Prostate gland (tissue), 2 donors: ENCODE measurements at regions not wholly inside any gene's neighbourhood (a gene's known extent, or its start where the extent isn't known, plus 50 kb on each side); places are given as distances from the start of the nearest gene placed in this dataset.

Experiments
- DNase-seq: peaks from one replicate; pipeline ENCODE4 v3.0.0-alpha.2; 2019; ENCODE audit warnings: low spot score
- H3K27ac ChIP-seq, 2 donors: fragments of 200-600 bp; sonication (generic); 2 replicates each; pipeline ENCODE4 v1.5.1; 2017 to 2019
- H3K27me3 ChIP-seq: fragments of 200-600 bp; sonication (generic); replicated peaks from 2 replicates; pipeline ENCODE4 v1.5.1; 2019; ENCODE audit not compliant: insufficient read depth
- H3K36me3 ChIP-seq, 2 donors: fragments of 200-600 bp; sonication (generic); 1 replicate in 1 of 2; 2 replicates in 1 of 2; pipeline versions ENCODE4 v1.5.1 to v1.8.1; 2017 to 2019
- H3K4me1 ChIP-seq: fragments of 200-600 bp; sonication (generic); replicated peaks from 2 replicates; pipeline ENCODE4 v1.5.1; 2019
- H3K4me3 ChIP-seq, 2 donors: fragments of 200-600 bp; sonication (generic); 2 replicates each; pipeline ENCODE4 v1.5.1; 2017 to 2019
- H3K9me3 ChIP-seq: fragments of 200-600 bp; sonication (generic); 2 replicates; pipeline ENCODE4 v1.5.1; 2017
- CTCF ChIP-seq, 4 experiments: fragments of 200-600 bp in 2 of 4; fragments of 450-650 bp in 2 of 4; sonication (generic) in 2 of 4; IDR thresholded peaks; 1 replicate in 3 of 4; 2 replicates in 1 of 4; pipeline ENCODE4 v1.5.1; 2016 to 2019; ENCODE audit warnings: antibody characterized with exemption in 4 of 4, mild to moderate bottlenecking in 2 of 4, moderate library complexity in 2 of 4
- POLR2A ChIP-seq: fragments of 450-650 bp; IDR thresholded peaks from one replicate; pipeline ENCODE4 v1.6.1; 2016; ENCODE audit warnings: antibody characterized with exemption, mild to moderate bottlenecking
- POLR2AphosphoS5 ChIP-seq: sonication (generic); formaldehyde crosslinking; IDR thresholded peaks from one replicate; pipeline ENCODE4 v1.6.1; 2017; ENCODE audit warnings: antibody characterized with exemption
- WGBS: methylation state at CpG from one replicate; pipeline ENCODE4 v1.1.5; 2018; 5-methylcytosine and 5-hydroxymethylcytosine counted together
- intact Hi-C: fragments of 100-400 bp; cut with DNase I; formaldehyde crosslinking; loops from one replicate; pipeline ENCODE4 v1.14.2; 2022

GRCh38 chr3:76699846-76700245 lies 340.1 kb upstream of the ROBO2 start:
- WGBS = 57% methylated on average over 1 of the region's 1 CpG
- Histone ChIP-seq H3K27ac (no peak overlapping the region), H3K4me1 (no peaks in the 10 kb centered on the region), H3K27me3 (no peaks in the 10 kb centered on the region), H3K9me3 (no peaks in the 10 kb centered on the region), H3K36me3 (no peaks in the 10 kb centered on the region), H3K4me3 (no peak overlapping the region)
- TF ChIP-seq POLR2AphosphoS5 = no peak
- no peak for TF ChIP-seq POLR2A
- no peak for TF ChIP-seq CTCF (IDR thresholded peaks at IDR 0.05)
- no peak for DNase-seq
- intact Hi-C loops = no loop called here

DNA sequence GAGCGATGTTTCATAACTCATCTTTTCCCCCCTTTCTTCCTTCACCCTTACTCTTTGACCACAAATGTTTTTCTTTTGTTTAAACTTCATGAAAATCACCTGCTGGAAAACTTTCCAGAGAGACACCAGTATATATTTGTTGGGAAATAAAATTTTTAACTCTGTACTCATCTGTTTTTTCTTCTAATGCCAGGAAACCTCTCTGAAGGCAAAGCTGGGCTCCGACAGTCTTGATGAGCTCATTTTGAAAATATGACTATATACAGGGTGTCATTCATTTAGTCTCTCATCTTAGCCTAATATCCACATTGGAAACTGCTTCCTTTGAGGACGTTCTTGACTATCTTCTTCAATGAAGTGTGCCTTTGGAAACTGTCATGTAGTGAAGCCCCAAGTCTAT lies 339.6 kb upstream of the ROBO2 start:
- no peaks in the 10 kb centered on the region for H3K36me3 ChIP-seq
- no peaks in the 10 kb centered on the region for H3K27me3 ChIP-seq
- intact Hi-C loops = no loop called here
- no peak overlapping the region for H3K4me3 ChIP-seq
- WGBS = 82% methylated on average over 3 of the region's 3 CpGs
- no peak for DNase-seq
- no peaks in the 10 kb centered on the region for H3K4me1 ChIP-seq
- H3K9me3 ChIP-seq = no peaks in the 10 kb centered on the region
- TF ChIP-seq POLR2A = no peak
- no peak for TF ChIP-seq CTCF (IDR thresholded peaks at IDR 0.05)
- no peak for TF ChIP-seq POLR2AphosphoS5
- no peak overlapping the region for H3K27ac ChIP-seq

DNA sequence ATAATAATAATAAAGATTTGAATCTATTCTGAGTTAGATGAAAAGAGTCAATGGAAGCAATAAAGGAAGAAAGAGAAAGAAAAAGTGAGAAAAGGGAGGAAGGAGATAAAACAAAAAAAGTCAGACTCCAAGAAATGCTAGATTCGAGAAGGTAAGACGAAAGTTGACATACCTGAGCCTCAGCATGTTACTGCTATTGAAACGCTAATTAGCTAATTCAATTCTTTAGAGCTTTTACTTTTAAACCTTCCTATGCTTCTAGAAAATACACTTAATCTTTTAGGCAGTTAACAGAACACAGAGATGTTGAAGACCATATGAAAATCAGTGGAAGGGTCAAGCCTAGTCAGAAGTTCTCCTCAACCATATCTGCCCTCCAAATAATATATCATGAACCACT lies 337.2 kb upstream of the ROBO2 start:
- H3K9me3 ChIP-seq = no peaks in the 10 kb centered on the region
- no peaks in the 10 kb centered on the region for H3K27me3 ChIP-seq
- intact Hi-C loops = no loop called here
- DNase-seq = no peak
- no peak for TF ChIP-seq CTCF (IDR thresholded peaks at IDR 0.05)
- no peak for TF ChIP-seq POLR2AphosphoS5
- TF ChIP-seq POLR2A = no peak
- no peaks in the 10 kb centered on the region for H3K36me3 ChIP-seq
- no peak overlapping the region for H3K27ac ChIP-seq
- 87% methylated on average over 3 of the region's 3 CpGs for WGBS
- H3K4me3 ChIP-seq = no peak overlapping the region
- H3K4me1 ChIP-seq = no peaks in the 10 kb centered on the region

- TF ChIP-seq CTCF (IDR thresholded peaks at IDR 0.05) = no peak
- TF ChIP-seq POLR2AphosphoS5 = no peak
- TF ChIP-seq POLR2A = no peak
- no peaks in the 10 kb centered on the region for H3K27me3 ChIP-seq
- WGBS = 96% methylated on average over 1 of the region's 1 CpG
- no peak overlapping the region for H3K4me3 ChIP-seq
- H3K27ac ChIP-seq = no peak overlapping the region
- DNase-seq = no peak
- H3K9me3 ChIP-seq = no peaks in the 10 kb centered on the region
- H3K4me1 ChIP-seq = no peaks in the 10 kb centered on the region
- intact Hi-C loops = no loop called here
- no peaks in the 10 kb centered on the region for H3K36me3 ChIP-seq
Measured at GRCh38 chr3:76715426-76715825, 324.5 kb upstream of the ROBO2 start.

DNA sequence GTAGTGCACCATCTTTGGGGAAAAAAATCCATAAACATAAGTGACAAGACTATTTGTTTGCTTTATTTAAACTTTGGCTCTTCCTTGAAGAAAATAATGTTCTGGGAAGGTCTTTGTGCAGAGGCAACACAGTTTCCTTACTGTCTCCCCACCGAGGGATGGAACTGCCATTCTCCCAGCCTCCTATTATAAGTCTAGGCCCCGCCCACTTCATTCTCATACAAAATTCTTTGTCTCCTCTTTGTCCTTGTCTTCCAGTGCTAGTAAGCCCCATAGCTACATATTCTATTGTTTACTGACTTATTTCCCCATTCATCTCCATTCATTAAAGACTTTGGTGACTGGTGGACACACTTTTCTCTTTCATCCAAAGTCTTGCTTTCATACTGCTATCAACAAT lies 316.5 kb upstream of the ROBO2 start:
- Histone ChIP-seq H3K27ac (no peak overlapping the region), H3K4me3 (no peak overlapping the region), H3K9me3 (no peaks in the 10 kb centered on the region), H3K36me3 (no peaks in the 10 kb centered on the region), H3K4me1 (no peaks in the 10 kb centered on the region), H3K27me3 (no peaks in the 10 kb centered on the region)
- 88% methylated on average over 2 of the region's 2 CpGs for WGBS
- intact Hi-C loops = no loop called here
- TF ChIP-seq POLR2AphosphoS5 = no peak
- no peak for DNase-seq
